HG02588 (cell line): ENCODE measurements at regions not wholly inside any gene's neighbourhood (a gene's known extent, or its start where the extent isn't known, plus 50 kb on each side); places are given as distances from the start of the nearest gene placed in this dataset.

Experiments
- ATAC-seq: cut with Tn5 transposase; IDR thresholded peaks from one replicate; pipeline ENCODE4 v1.9.1; 2021; ENCODE audit warnings: mild to moderate bottlenecking, moderate library complexity; ENCODE audit not compliant: unreplicated experiment

- no peak for ATAC-seq
Observed at GRCh38 chr1:199716729-199717128, 310.8 kb upstream of the NR5A2 start.

- ATAC-seq, result no peak
Observed at GRCh38 chr1:199719156-199719842, 308.2 kb upstream of the NR5A2 start.

- ATAC-seq, result no peak
Observed at GRCh38 chr1:199720496-199720895, 307.0 kb upstream of the NR5A2 start.

GRCh38 chr1:199721001-199721400, 306.5 kb upstream of the NR5A2 start:
- ATAC-seq, result no peak

GRCh38 chr1:199723250-199723956, 304.1 kb upstream of the NR5A2 start:
- ATAC-seq, result no peak

- no peak for ATAC-seq
Observed at GRCh38 chr1:199724049-199724448, 303.5 kb upstream of the NR5A2 start.

- ATAC-seq, result peak; percentile 58
Observed at GRCh38 chr1:199725002-199725565, 302.4 kb upstream of the NR5A2 start.

- ATAC-seq, result no peak
Observed at GRCh38 chr1:199727682-199728081, 299.8 kb upstream of the NR5A2 start.

- no peak for ATAC-seq
Observed at GRCh38 chr1:199728345-199728744, 299.2 kb upstream of the NR5A2 start.

GRCh38 chr1:199733125-199733524, 294.4 kb upstream of the NR5A2 start:
- ATAC-seq, result no peak

- ATAC-seq, result no peak
Observed at GRCh38 chr1:199734186-199734585, 293.3 kb upstream of the NR5A2 start.

GRCh38 chr1:199735660-199736059, 291.9 kb upstream of the NR5A2 start:
- no peak for ATAC-seq

- ATAC-seq, result no peak
Observed at GRCh38 chr1:199736646-199737045, 290.9 kb upstream of the NR5A2 start.

GRCh38 chr1:199741586-199741985, 285.9 kb upstream of the NR5A2 start:
- ATAC-seq, result no peak

- no peak for ATAC-seq
Observed at GRCh38 chr1:199742547-199742946, 285.0 kb upstream of the NR5A2 start.

- ATAC-seq, result no peak
Observed at GRCh38 chr1:199743227-199743626, 284.3 kb upstream of the NR5A2 start.

- no peak for ATAC-seq
Observed at GRCh38 chr1:199746666-199747384, 280.7 kb upstream of the NR5A2 start.

- no peak for ATAC-seq
Observed at GRCh38 chr1:199747984-199748383, 279.5 kb upstream of the NR5A2 start.

GRCh38 chr1:199751506-199751905, 276.0 kb upstream of the NR5A2 start:
- ATAC-seq, result no peak

GRCh38 chr1:199751962-199752687, 275.4 kb upstream of the NR5A2 start:
- no peak for ATAC-seq

- no peak for ATAC-seq
Observed at GRCh38 chr1:199752688-199753027, 274.9 kb upstream of the NR5A2 start.
